H1 (cell line): ENCODE measurements at regions not wholly inside any gene's neighbourhood (a gene's known extent, or its start where the extent isn't known, plus 50 kb on each side); places are given as distances from the start of the nearest gene placed in this dataset.

Source experiments
- CHD7 ChIP-seq: fragments of 300-600 bp; sonication (generic); IDR thresholded peaks from 2 replicates; pipeline ENCODE4 v1.7.1; 2012; ENCODE audit warnings: low read length, moderate library complexity, mild to moderate bottlenecking, inconsistent platforms; ENCODE audit not compliant: insufficient replicate concordance

- no peak for TF ChIP-seq CHD7
Measured at GRCh38 chrX:68985135-68985755, 156.4 kb downstream of the EFNB1 start (continued).
